Karpas-422 (cell line): ENCODE measurements at regions not wholly inside any gene's neighbourhood (a gene's known extent, or its start where the extent isn't known, plus 50 kb on each side); places are given as distances from the start of the nearest gene placed in this dataset.

ENCODE experiments used
- DNase-seq: peaks from one replicate; pipeline ENCODE4 v3.0.0-alpha.2; 2015
- H2AFZ ChIP-seq: fragments of 200-600 bp; sonication (generic); 2 replicates; pipeline ENCODE4 v1.6.1; 2014; ENCODE audit warnings: antibody characterized with exemption, low read length, mixed read lengths
- H3K27ac ChIP-seq: fragments of 200-600 bp; sonication (generic); 2 replicates; pipeline ENCODE4 v1.5.1; 2014; ENCODE audit warnings: mild to moderate bottlenecking, low read length, moderate library complexity
- H3K27me3 ChIP-seq: fragments of 200-600 bp; sonication (generic); 2 replicates; pipeline ENCODE4 v1.6.1; 2014; ENCODE audit warnings: low read length, mixed read lengths
- H3K36me3 ChIP-seq: fragments of 200-600 bp; sonication (generic); 2 replicates; pipeline ENCODE4 v1.6.1; 2014; ENCODE audit warnings: low read length, mixed read lengths; ENCODE audit not compliant: insufficient read depth
- H3K4me1 ChIP-seq: fragments of 200-600 bp; sonication (generic); 2 replicates; pipeline ENCODE4 v1.6.1; 2014; ENCODE audit warnings: mild to moderate bottlenecking, low read length, mixed read lengths
- H3K4me2 ChIP-seq: fragments of 200-600 bp; sonication (generic); 2 replicates; pipeline ENCODE4 v1.6.1; 2014; ENCODE audit warnings: low read length, low read depth, mild to moderate bottlenecking; ENCODE audit not compliant: poor library complexity, severe bottlenecking
- H3K4me3 ChIP-seq: fragments of 200-600 bp; sonication (generic); 2 replicates; pipeline ENCODE4 v1.5.1; 2014; ENCODE audit warnings: mild to moderate bottlenecking, antibody characterized with exemption, low read length, mixed read lengths
- H3K79me2 ChIP-seq: fragments of 200-600 bp; sonication (generic); 2 replicates; pipeline ENCODE4 v1.6.1; 2014; ENCODE audit warnings: mild to moderate bottlenecking, low read length, mixed read lengths
- H3K9ac ChIP-seq: fragments of 200-600 bp; sonication (generic); 2 replicates; pipeline ENCODE4 v1.6.0; 2014; ENCODE audit warnings: low read length
- H3K9me2 ChIP-seq: fragments of 200-600 bp; sonication (generic), shearing (Covaris generic); replicated peaks from 2 replicates; pipeline ENCODE4 v1.6.0; 2014; ENCODE audit warnings: mild to moderate bottlenecking, low read length, moderate library complexity; ENCODE audit not compliant: insufficient read depth
- H3K9me3 ChIP-seq: fragments of 300-700, 200-600 bp; sonication (generic); 2 replicates; pipeline ENCODE4 v1.6.1; 2014; ENCODE audit warnings: low read length, mixed read lengths
- H4K20me1 ChIP-seq: fragments of 200-600 bp; sonication (generic); 2 replicates; pipeline ENCODE4 v1.6.1; 2014; ENCODE audit warnings: mild to moderate bottlenecking, antibody characterized with exemption, low read length, low read depth; ENCODE audit not compliant: insufficient read depth

GRCh38 chr20:40225596-40225995 lies 463.4 kb downstream of the MAFB start:
- Histone ChIP-seq H3K9me3 (no peaks in the 10 kb centered on the region), H2AFZ (no peak overlapping the region), H3K27ac (no peak overlapping the region), H3K9ac (no peak overlapping the region), H3K9me2 (no peaks in the 10 kb centered on the region), H4K20me1 (no peaks in the 10 kb centered on the region), H3K79me2 (no peaks in the 10 kb centered on the region), H3K36me3 (no peaks in the 10 kb centered on the region), H3K4me2 (no peak overlapping the region), H3K4me3 (no peak overlapping the region), H3K4me1 (no peaks in the 10 kb centered on the region), H3K27me3 (no peaks in the 10 kb centered on the region)
- DNase-seq, result no peak

GRCh38 chr20:40223810-40224209 lies 465.2 kb downstream of the MAFB start:
- Histone ChIP-seq H3K9me3 (no peaks in the 10 kb centered on the region), H3K79me2 (no peaks in the 10 kb centered on the region), H3K4me2 (no peak overlapping the region), H3K4me3 (no peak overlapping the region), H2AFZ (no peak overlapping the region), H3K27ac (no peak overlapping the region), H4K20me1 (no peaks in the 10 kb centered on the region), H3K36me3 (no peaks in the 10 kb centered on the region), H3K27me3 (no peaks in the 10 kb centered on the region), H3K4me1 (no peaks in the 10 kb centered on the region), H3K9me2 (no peaks in the 10 kb centered on the region), H3K9ac (no peak overlapping the region)
- DNase-seq, result no peak

- no peak for DNase-seq
- H2AFZ ChIP-seq, result no peak overlapping the region
- no peaks in the 10 kb centered on the region for H4K20me1 ChIP-seq
- H3K9ac ChIP-seq, result no peak overlapping the region
- no peak overlapping the region for H3K4me3 ChIP-seq
- no peaks in the 10 kb centered on the region for H3K36me3 ChIP-seq
- no peak overlapping the region for H3K4me2 ChIP-seq
- no peaks in the 10 kb centered on the region for H3K9me3 ChIP-seq
- no peaks in the 10 kb centered on the region for H3K4me1 ChIP-seq
- no peak overlapping the region for H3K27ac ChIP-seq
- no peaks in the 10 kb centered on the region for H3K27me3 ChIP-seq
- H3K9me2 ChIP-seq, result no peaks in the 10 kb centered on the region
- no peaks in the 10 kb centered on the region for H3K79me2 ChIP-seq
Observed at GRCh38 chr20:40218971-40219370, 470.1 kb downstream of the MAFB start.

GRCh38 chr20:40218316-40218969 lies 470.6 kb downstream of the MAFB start:
- Histone ChIP-seq H2AFZ (no peak overlapping the region), H3K9me3 (no peaks in the 10 kb centered on the region), H3K27ac (no peak overlapping the region), H3K79me2 (no peaks in the 10 kb centered on the region), H4K20me1 (no peaks in the 10 kb centered on the region), H3K9me2 (no peaks in the 10 kb centered on the region), H3K27me3 (no peaks in the 10 kb centered on the region), H3K4me1 (no peaks in the 10 kb centered on the region), H3K9ac (no peak overlapping the region), H3K4me2 (no peak overlapping the region), H3K36me3 (no peaks in the 10 kb centered on the region), H3K4me3 (no peak overlapping the region)
- DNase-seq, result no peak

GRCh38 chr20:40207655-40208054 lies 481.4 kb downstream of the MAFB start:
- no peaks in the 10 kb centered on the region for H3K27me3 ChIP-seq
- H3K79me2 ChIP-seq, result no peaks in the 10 kb centered on the region
- no peak overlapping the region for H3K27ac ChIP-seq
- H4K20me1 ChIP-seq, result no peaks in the 10 kb centered on the region
- H3K4me2 ChIP-seq, result no peak overlapping the region
- no peaks in the 10 kb centered on the region for H3K36me3 ChIP-seq
- H3K9ac ChIP-seq, result no peak overlapping the region
- H3K9me2 ChIP-seq, result no peaks in the 10 kb centered on the region
- H3K4me3 ChIP-seq, result no peak overlapping the region
- no peak overlapping the region for H2AFZ ChIP-seq
- H3K4me1 ChIP-seq, result no peaks in the 10 kb centered on the region
- no peaks in the 10 kb centered on the region for H3K9me3 ChIP-seq
- DNase-seq, result no peak

- H3K4me2 ChIP-seq, result no peak overlapping the region
- H4K20me1 ChIP-seq, result no peaks in the 10 kb centered on the region
- no peaks in the 10 kb centered on the region for H3K27me3 ChIP-seq
- no peaks in the 10 kb centered on the region for H3K79me2 ChIP-seq
- H3K27ac ChIP-seq, result no peak overlapping the region
- H3K36me3 ChIP-seq, result no peaks in the 10 kb centered on the region
- no peak overlapping the region for H2AFZ ChIP-seq
- no peak overlapping the region for H3K4me3 ChIP-seq
- no peaks in the 10 kb centered on the region for H3K9me2 ChIP-seq
- no peaks in the 10 kb centered on the region for H3K9me3 ChIP-seq
- no peak overlapping the region for H3K9ac ChIP-seq
- no peak for DNase-seq
- no peaks in the 10 kb centered on the region for H3K4me1 ChIP-seq
Observed at GRCh38 chr20:40205971-40206370, 483.1 kb downstream of the MAFB start.

- Histone ChIP-seq H3K27ac (no peak overlapping the region), H3K9me3 (no peaks in the 10 kb centered on the region), H3K27me3 (no peaks in the 10 kb centered on the region), H2AFZ (no peak overlapping the region), H3K9ac (no peak overlapping the region), H3K4me3 (no peak overlapping the region), H3K79me2 (no peaks in the 10 kb centered on the region), H3K9me2 (no peaks in the 10 kb centered on the region), H3K36me3 (no peaks in the 10 kb centered on the region), H3K4me1 (no peaks in the 10 kb centered on the region), H4K20me1 (no peaks in the 10 kb centered on the region), H3K4me2 (no peak overlapping the region)
- no peak for DNase-seq
Observed at GRCh38 chr20:40203032-40203431, 486.0 kb downstream of the MAFB start.

GRCh38 chr20:40197691-40198090 lies 491.3 kb downstream of the MAFB start:
- Histone ChIP-seq H3K27ac (no peak overlapping the region), H3K9me2 (no peaks in the 10 kb centered on the region)

More at GRCh38 chr20:40197691-40198090, 491.3 kb downstream of the MAFB start:
- no peaks in the 10 kb centered on the region for H3K27me3 ChIP-seq
- no peak for DNase-seq
- no peak overlapping the region for H3K4me2 ChIP-seq
- H3K9me3 ChIP-seq, result no peaks in the 10 kb centered on the region
- H3K36me3 ChIP-seq, result no peaks in the 10 kb centered on the region
- H3K4me1 ChIP-seq, result no peaks in the 10 kb centered on the region
- no peaks in the 10 kb centered on the region for H4K20me1 ChIP-seq
- no peak overlapping the region for H2AFZ ChIP-seq
- no peaks in the 10 kb centered on the region for H3K79me2 ChIP-seq
- H3K9ac ChIP-seq, result no peak overlapping the region
- no peak overlapping the region for H3K4me3 ChIP-seq
